ENCODE measurements at regions not wholly inside any gene's neighbourhood (a gene's known extent, or its start where the extent isn't known, plus 50 kb on each side); places are given as distances from the start of the nearest gene placed in this dataset.

- H3K27me3 ChIP-seq (ENCODE audit: control insufficient read depth, insufficient read depth, low read length): no peaks in the 10 kb centered on the region
- H3K4me2 ChIP-seq (ENCODE audit: low read length): no peak overlapping the region
- H3K79me2 ChIP-seq: no peaks in the 10 kb centered on the region
- no peaks in the 10 kb centered on the region for H3K9me3 ChIP-seq (ENCODE audit: control insufficient read depth, low read length)
- no peak for TF ChIP-seq CTCF (IDR thresholded peaks at IDR 0.05)
- no peak overlapping the region for H3K27ac ChIP-seq
- H3K4me1 ChIP-seq: no peaks in the 10 kb centered on the region
- no peaks in the 10 kb centered on the region for H3K36me3 ChIP-seq (ENCODE audit: control insufficient read depth, insufficient read depth, low read length)
- H3K4me3 ChIP-seq (ENCODE audit: low read depth, low read length): no peak overlapping the region
- no peak overlapping the region for H2AFZ ChIP-seq
- no peak overlapping the region for H3K9ac ChIP-seq
Measured at GRCh38 chrX:22486296-22486695, 213.6 kb downstream of the CBLL2 start.

GRCh38 chrX:22516893-22517292, 244.2 kb downstream of the CBLL2 start:
- H3K27me3 ChIP-seq (ENCODE audit: control insufficient read depth, insufficient read depth, low read length): no peaks in the 10 kb centered on the region
- H2AFZ ChIP-seq: no peak overlapping the region
- H3K36me3 ChIP-seq (ENCODE audit: control insufficient read depth, insufficient read depth, low read length): no peaks in the 10 kb centered on the region
- H3K27ac ChIP-seq: no peak overlapping the region
- H3K4me3 ChIP-seq (ENCODE audit: low read depth, low read length): no peak overlapping the region
- TF ChIP-seq CTCF (IDR thresholded peaks at IDR 0.05): no peak
- no peaks in the 10 kb centered on the region for H3K4me1 ChIP-seq
- no peaks in the 10 kb centered on the region for H3K79me2 ChIP-seq
- no peaks in the 10 kb centered on the region for H3K9me3 ChIP-seq (ENCODE audit: control insufficient read depth, low read length)
- no peak overlapping the region for H3K9ac ChIP-seq
- H3K4me2 ChIP-seq (ENCODE audit: low read length): no peak overlapping the region

- Histone ChIP-seq H3K4me1 (no peaks in the 10 kb centered on the region), H2AFZ (no peak overlapping the region), H3K9me3 (ENCODE audit: control insufficient read depth, low read length) (no peaks in the 10 kb centered on the region), H3K27ac (no peak overlapping the region), H3K4me2 (ENCODE audit: low read length) (no peak overlapping the region), H3K79me2 (no peaks in the 10 kb centered on the region), H3K27me3 (ENCODE audit: control insufficient read depth, insufficient read depth, low read length) (no peaks in the 10 kb centered on the region), H3K4me3 (ENCODE audit: low read depth, low read length) (no peak overlapping the region), H3K9ac (no peak overlapping the region), H3K36me3 (ENCODE audit: control insufficient read depth, insufficient read depth, low read length) (no peaks in the 10 kb centered on the region)
- TF ChIP-seq CTCF (IDR thresholded peaks at IDR 0.05): no peak
Measured at GRCh38 chrX:22520128-22520828, 247.6 kb downstream of the CBLL2 start.

- Histone ChIP-seq H3K4me3 (ENCODE audit: low read depth, low read length) (no peak overlapping the region), H3K4me2 (ENCODE audit: low read length) (no peak overlapping the region), H3K9me3 (ENCODE audit: control insufficient read depth, low read length) (no peaks in the 10 kb centered on the region), H2AFZ (no peak overlapping the region), H3K27ac (no peak overlapping the region), H3K36me3 (ENCODE audit: control insufficient read depth, insufficient read depth, low read length) (no peaks in the 10 kb centered on the region), H3K79me2 (no peaks in the 10 kb centered on the region), H3K9ac (no peak overlapping the region), H3K4me1 (no peaks in the 10 kb centered on the region), H3K27me3 (ENCODE audit: control insufficient read depth, insufficient read depth, low read length) (no peaks in the 10 kb centered on the region)
- no peak for TF ChIP-seq CTCF (IDR thresholded peaks at IDR 0.05)
Measured at GRCh38 chrX:22526339-22526738, 253.6 kb downstream of the CBLL2 start.

- no peaks in the 10 kb centered on the region for H3K4me1 ChIP-seq
- no peak overlapping the region for H3K4me2 ChIP-seq (ENCODE audit: low read length)
- TF ChIP-seq CTCF (IDR thresholded peaks at IDR 0.05): no peak
Measured at GRCh38 chrX:22527302-22527701, 254.6 kb downstream of the CBLL2 start.

More at GRCh38 chrX:22527302-22527701, 254.6 kb downstream of the CBLL2 start:
- Histone ChIP-seq H2AFZ (no peak overlapping the region), H3K27me3 (ENCODE audit: control insufficient read depth, insufficient read depth, low read length) (no peaks in the 10 kb centered on the region), H3K9ac (no peak overlapping the region), H3K27ac (no peak overlapping the region), H3K79me2 (no peaks in the 10 kb centered on the region), H3K4me3 (ENCODE audit: low read depth, low read length) (no peak overlapping the region), H3K9me3 (ENCODE audit: control insufficient read depth, low read length) (no peaks in the 10 kb centered on the region), H3K36me3 (ENCODE audit: control insufficient read depth, insufficient read depth, low read length) (no peaks in the 10 kb centered on the region)
